ENCODE measurements at regions not wholly inside any gene's neighbourhood (a gene's known extent, or its start where the extent isn't known, plus 50 kb on each side); places are given as distances from the start of the nearest gene placed in this dataset.

GRCh38 chr6:21836277-21836676 is 242.7 kb downstream of the SOX4 start:
- Histone ChIP-seq H3K9ac (ENCODE audit: low read length in 2 of 2) (no peak overlapping the region), H3K27me3 (ENCODE audit: control insufficient read depth in 1 of 2, insufficient read depth in 2 of 2, low read length in 2 of 2) (no peaks in the 10 kb centered on the region), H3K9me3 (ENCODE audit: control insufficient read depth in 2 of 2, low read length in 2 of 2) (no peaks in the 10 kb centered on the region), H3K36me3 (ENCODE audit: control insufficient read depth in 2 of 2, insufficient read depth in 2 of 2, low read length in 2 of 2) (no peaks in the 10 kb centered on the region), H3K4me1 (ENCODE audit: control insufficient read depth, insufficient read depth, low read length) (no peaks in the 10 kb centered on the region), H3K4me3 (ENCODE audit: low read length in 2 of 2) (no peak overlapping the region), H3K27ac (ENCODE audit: low read length) (no peak overlapping the region)

- H3K36me3 ChIP-seq (ENCODE audit: control insufficient read depth in 2 of 2, insufficient read depth in 2 of 2, low read length in 2 of 2), result no peaks in the 10 kb centered on the region
- H3K27me3 ChIP-seq (ENCODE audit: control insufficient read depth in 1 of 2, insufficient read depth in 2 of 2, low read length in 2 of 2), result no peaks in the 10 kb centered on the region
- no peaks in the 10 kb centered on the region for H3K4me1 ChIP-seq (ENCODE audit: control insufficient read depth, insufficient read depth, low read length)
- H3K9ac ChIP-seq (ENCODE audit: low read length in 2 of 2), result no peak overlapping the region
- no peaks in the 10 kb centered on the region for H3K9me3 ChIP-seq (ENCODE audit: control insufficient read depth in 2 of 2, low read length in 2 of 2)
- no peak overlapping the region for H3K4me3 ChIP-seq (ENCODE audit: low read length in 2 of 2)
- H3K27ac ChIP-seq (ENCODE audit: low read length), result no peak overlapping the region
Observed at GRCh38 chr6:21836772-21837425, 243.3 kb downstream of the SOX4 start.

- no peaks in the 10 kb centered on the region for H3K4me1 ChIP-seq (ENCODE audit: control insufficient read depth, insufficient read depth, low read length)
- no peak overlapping the region for H3K4me3 ChIP-seq (ENCODE audit: low read length in 2 of 2)
- H3K9me3 ChIP-seq (ENCODE audit: control insufficient read depth in 2 of 2, low read length in 2 of 2), result no peaks in the 10 kb centered on the region
- no peak overlapping the region for H3K9ac ChIP-seq (ENCODE audit: low read length in 2 of 2)
- H3K27ac ChIP-seq (ENCODE audit: low read length), result no peak overlapping the region
- no peaks in the 10 kb centered on the region for H3K27me3 ChIP-seq (ENCODE audit: control insufficient read depth in 1 of 2, insufficient read depth in 2 of 2, low read length in 2 of 2)
- no peaks in the 10 kb centered on the region for H3K36me3 ChIP-seq (ENCODE audit: control insufficient read depth in 2 of 2, insufficient read depth in 2 of 2, low read length in 2 of 2)
Observed at GRCh38 chr6:21840428-21840827, 246.9 kb downstream of the SOX4 start.

- Histone ChIP-seq H3K4me3 (ENCODE audit: low read length in 2 of 2) (no peak overlapping the region), H3K27me3 (ENCODE audit: control insufficient read depth in 1 of 2, insufficient read depth in 2 of 2, low read length in 2 of 2) (no peaks in the 10 kb centered on the region), H3K9ac (ENCODE audit: low read length in 2 of 2) (no peak overlapping the region), H3K27ac (ENCODE audit: low read length) (no peak overlapping the region), H3K9me3 (ENCODE audit: control insufficient read depth in 2 of 2, low read length in 2 of 2) (no peaks in the 10 kb centered on the region), H3K36me3 (ENCODE audit: control insufficient read depth in 2 of 2, insufficient read depth in 2 of 2, low read length in 2 of 2) (no peaks in the 10 kb centered on the region), H3K4me1 (ENCODE audit: control insufficient read depth, insufficient read depth, low read length) (no peaks in the 10 kb centered on the region)
Observed at GRCh38 chr6:21842875-21843645, 249.5 kb downstream of the SOX4 start.

- Histone ChIP-seq H3K9me3 (ENCODE audit: control insufficient read depth in 2 of 2, low read length in 2 of 2) (no peaks in the 10 kb centered on the region), H3K36me3 (ENCODE audit: control insufficient read depth in 2 of 2, insufficient read depth in 2 of 2, low read length in 2 of 2) (no peaks in the 10 kb centered on the region), H3K27ac (ENCODE audit: low read length) (no peak overlapping the region)
Observed at GRCh38 chr6:21844120-21844917, 250.8 kb downstream of the SOX4 start.

GRCh38 chr6:21845018-21845417 is 251.5 kb downstream of the SOX4 start:
- no peak overlapping the region for H3K4me3 ChIP-seq (ENCODE audit: low read length in 2 of 2)
- H3K27ac ChIP-seq (ENCODE audit: low read length), result no peak overlapping the region
- H3K9ac ChIP-seq (ENCODE audit: low read length in 2 of 2), result no peak overlapping the region
- H3K27me3 ChIP-seq (ENCODE audit: control insufficient read depth in 1 of 2, insufficient read depth in 2 of 2, low read length in 2 of 2), result no peaks in the 10 kb centered on the region
- no peaks in the 10 kb centered on the region for H3K4me1 ChIP-seq (ENCODE audit: control insufficient read depth, insufficient read depth, low read length)
- no peaks in the 10 kb centered on the region for H3K36me3 ChIP-seq (ENCODE audit: control insufficient read depth in 2 of 2, insufficient read depth in 2 of 2, low read length in 2 of 2)
- H3K9me3 ChIP-seq (ENCODE audit: control insufficient read depth in 2 of 2, low read length in 2 of 2), result no peaks in the 10 kb centered on the region

More at GRCh38 chr6:21844120-21844917, 250.8 kb downstream of the SOX4 start:
- H3K4me3 ChIP-seq (ENCODE audit: low read length in 2 of 2), result no peak overlapping the region
- no peak overlapping the region for H3K9ac ChIP-seq (ENCODE audit: low read length in 2 of 2)
- H3K27me3 ChIP-seq (ENCODE audit: control insufficient read depth in 1 of 2, insufficient read depth in 2 of 2, low read length in 2 of 2), result no peaks in the 10 kb centered on the region
- no peaks in the 10 kb centered on the region for H3K4me1 ChIP-seq (ENCODE audit: control insufficient read depth, insufficient read depth, low read length)

- H3K4me3 ChIP-seq (ENCODE audit: low read length in 2 of 2), result no peak overlapping the region
- H3K9ac ChIP-seq (ENCODE audit: low read length in 2 of 2), result no peak overlapping the region
- no peaks in the 10 kb centered on the region for H3K27me3 ChIP-seq (ENCODE audit: control insufficient read depth in 1 of 2, insufficient read depth in 2 of 2, low read length in 2 of 2)
- no peaks in the 10 kb centered on the region for H3K9me3 ChIP-seq (ENCODE audit: control insufficient read depth in 2 of 2, low read length in 2 of 2)
- H3K4me1 ChIP-seq (ENCODE audit: control insufficient read depth, insufficient read depth, low read length), result no peaks in the 10 kb centered on the region
- no peak overlapping the region for H3K27ac ChIP-seq (ENCODE audit: low read length)
- no peaks in the 10 kb centered on the region for H3K36me3 ChIP-seq (ENCODE audit: control insufficient read depth in 2 of 2, insufficient read depth in 2 of 2, low read length in 2 of 2)
Observed at GRCh38 chr6:21845439-21846140, 252.0 kb downstream of the SOX4 start.

GRCh38 chr6:21846541-21847451 is 253.2 kb downstream of the SOX4 start:
- Histone ChIP-seq H3K9ac (ENCODE audit: low read length in 2 of 2) (no peak overlapping the region), H3K4me1 (ENCODE audit: control insufficient read depth, insufficient read depth, low read length) (no peaks in the 10 kb centered on the region), H3K36me3 (ENCODE audit: control insufficient read depth in 2 of 2, insufficient read depth in 2 of 2, low read length in 2 of 2) (no peaks in the 10 kb centered on the region), H3K27ac (ENCODE audit: low read length) (no peak overlapping the region), H3K4me3 (ENCODE audit: low read length in 2 of 2) (no peak overlapping the region), H3K9me3 (ENCODE audit: control insufficient read depth in 2 of 2, low read length in 2 of 2) (no peaks in the 10 kb centered on the region), H3K27me3 (ENCODE audit: control insufficient read depth in 1 of 2, insufficient read depth in 2 of 2, low read length in 2 of 2) (no peaks in the 10 kb centered on the region)

GRCh38 chr6:21847711-21848480 is 254.3 kb downstream of the SOX4 start:
- Histone ChIP-seq H3K9me3 (ENCODE audit: control insufficient read depth in 2 of 2, low read length in 2 of 2) (no peaks in the 10 kb centered on the region), H3K27ac (ENCODE audit: low read length) (no peak overlapping the region), H3K36me3 (ENCODE audit: control insufficient read depth in 2 of 2, insufficient read depth in 2 of 2, low read length in 2 of 2) (no peaks in the 10 kb centered on the region), H3K9ac (ENCODE audit: low read length in 2 of 2) (no peak overlapping the region), H3K4me1 (ENCODE audit: control insufficient read depth, insufficient read depth, low read length) (no peaks in the 10 kb centered on the region), H3K4me3 (ENCODE audit: low read length in 2 of 2) (no peak overlapping the region), H3K27me3 (ENCODE audit: control insufficient read depth in 1 of 2, insufficient read depth in 2 of 2, low read length in 2 of 2) (no peaks in the 10 kb centered on the region)

Data from stomach smooth muscle (tissue), 2 donors.